ENCODE measurements at regions not wholly inside any gene's neighbourhood (a gene's known extent, or its start where the extent isn't known, plus 50 kb on each side); places are given as distances from the start of the nearest gene placed in this dataset.

GRCh38 chr2:83340424-83340823 lies 1118.7 kb downstream of the SUCLG1 start:
- TF ChIP-seq CTCF (IDR thresholded peaks at IDR 0.05; ENCODE audit: low read length) (no peak), EZH2 (IDR thresholded peaks at IDR 0.05; ENCODE audit: borderline replicate concordance, low read length) (no peak)
